ENCODE measurements at regions not wholly inside any gene's neighbourhood (a gene's known extent, or its start where the extent isn't known, plus 50 kb on each side); places are given as distances from the start of the nearest gene placed in this dataset.

- no peaks in the 10 kb centered on the region for H3K79me2 ChIP-seq (ENCODE audit: control insufficient read depth, insufficient read depth, low read length)
- no TSS peak for BruUV-seq (replicated peaks)
- H3K9ac ChIP-seq (replicated peaks; ENCODE audit: extremely low read depth, insufficient read depth, low read length) = no peak overlapping the region
- DNase-seq (ENCODE audit: low read depth, low spot score) = no peak
- H4K20me1 ChIP-seq (replicated peaks; ENCODE audit: control insufficient read depth, extremely low read depth, insufficient read depth, low read length) = no peaks in the 10 kb centered on the region
- intact Hi-C loops (cut with micrococcal nuclease) (loop anchor here (5.0 kb wide), 1 partner anchor 123 kb away; no protein-coding TSS in a partner anchor), dilution Hi-C loops (cut with MboI; ENCODE audit: extremely low pct_ligation_motif_present, low sequenced_read_pairs) (no loop called here)
- ChIA-PET POLR2A (no interaction called here), CTCF (no interaction called here)
- H3K4me3 ChIP-seq (replicated peaks in 1 of 3; ENCODE audit: insufficient read depth in 1 of 3, low read depth in 1 of 3, low read length in 3 of 3) = no peak overlapping the region
- no peak overlapping the region for H3K27ac ChIP-seq (ENCODE audit: insufficient read depth, low read depth, low read length)
- no peak for FAIRE-seq
- no peaks in the 10 kb centered on the region for H3K27me3 ChIP-seq (ENCODE audit: control insufficient read depth in 2 of 2, insufficient read depth in 2 of 2, low read length in 2 of 2)
- no peak overlapping the region for H3K4me2 ChIP-seq (ENCODE audit: insufficient read depth, low read length)
- H3K4me1 ChIP-seq (ENCODE audit: control insufficient read depth, extremely low read depth, insufficient read depth, low read length) = no peaks in the 10 kb centered on the region
- no peaks in the 10 kb centered on the region for H3K9me1 ChIP-seq (replicated peaks; ENCODE audit: control insufficient read depth, extremely low read depth, insufficient read depth, low read length)
- no peak overlapping the region for H2AFZ ChIP-seq (ENCODE audit: low read depth, low read length)
- no peaks in the 10 kb centered on the region for H3K36me3 ChIP-seq (ENCODE audit: control insufficient read depth in 2 of 2, extremely low read depth in 1 of 2, insufficient read depth in 2 of 2, low read length in 2 of 2)
- no peak for TF ChIP-seq CTCF (IDR thresholded peaks at IDR 0.05; ENCODE audit: extremely low read depth in 1 of 2, insufficient read depth in 1 of 2, low read depth in 1 of 2, low read length in 2 of 2)
- TF ChIP-seq POLR2A (IDR thresholded peaks at IDR 0.05; ENCODE audit: low read depth, low read length) = no peak
- TF ChIP-seq JUN (IDR thresholded peaks at IDR 0.05; ENCODE audit: borderline replicate concordance, insufficient read depth, insufficient read length, low read depth) = no peak
- no peaks in the 10 kb centered on the region for H3K9me3 ChIP-seq (replicated peaks; ENCODE audit: control insufficient read depth, insufficient read depth, low read length)
These were observed 917.8 kb upstream of the SLC39A10 start for GRCh38 chr2:194739217-194739616.

- Histone ChIP-seq H3K27ac (ENCODE audit: insufficient read depth, low read depth, low read length) (no peak overlapping the region), H3K79me2 (ENCODE audit: control insufficient read depth, insufficient read depth, low read length) (no peaks in the 10 kb centered on the region), H3K36me3 (ENCODE audit: control insufficient read depth in 2 of 2, extremely low read depth in 1 of 2, insufficient read depth in 2 of 2, low read length in 2 of 2) (no peaks in the 10 kb centered on the region), H2AFZ (ENCODE audit: low read depth, low read length) (no peak overlapping the region), H3K4me3 (replicated peaks in 1 of 3; ENCODE audit: insufficient read depth in 1 of 3, low read depth in 1 of 3, low read length in 3 of 3) (no peak overlapping the region), H3K9me3 (replicated peaks; ENCODE audit: control insufficient read depth, insufficient read depth, low read length) (no peaks in the 10 kb centered on the region), H3K27me3 (ENCODE audit: control insufficient read depth in 2 of 2, insufficient read depth in 2 of 2, low read length in 2 of 2) (no peaks in the 10 kb centered on the region), H4K20me1 (replicated peaks; ENCODE audit: control insufficient read depth, extremely low read depth, insufficient read depth, low read length) (no peaks in the 10 kb centered on the region), H3K4me1 (ENCODE audit: control insufficient read depth, extremely low read depth, insufficient read depth, low read length) (no peaks in the 10 kb centered on the region), H3K9ac (replicated peaks; ENCODE audit: extremely low read depth, insufficient read depth, low read length) (no peak overlapping the region), H3K9me1 (replicated peaks; ENCODE audit: control insufficient read depth, extremely low read depth, insufficient read depth, low read length) (no peaks in the 10 kb centered on the region), H3K4me2 (ENCODE audit: insufficient read depth, low read length) (no peak overlapping the region)
- dilution Hi-C loops (cut with MboI; ENCODE audit: extremely low pct_ligation_motif_present, low sequenced_read_pairs) = no loop called here
- ChIA-PET CTCF (no interaction called here), POLR2A (no interaction called here)
- DNase-seq (ENCODE audit: low read depth, low spot score) (no peak), FAIRE-seq (peak; percentile 59)
- TF ChIP-seq JUN (IDR thresholded peaks at IDR 0.05; ENCODE audit: borderline replicate concordance, insufficient read depth, insufficient read length, low read depth) (peak; percentile 23), GATA2 (IDR thresholded peaks at IDR 0.05; ENCODE audit: insufficient read depth, insufficient read length, low read depth, low read length) (no peak), POLR2AphosphoS5 (IDR thresholded peaks at IDR 0.05; ENCODE audit: insufficient read depth, low read depth, low read length) (no peak)
- intact Hi-C loops (cut with micrococcal nuclease) = loop anchor here (5.0 kb wide), 1 partner anchor 126 kb away; no protein-coding TSS in a partner anchor
- BruUV-seq (replicated peaks) = no TSS peak
These were observed 921.0 kb upstream of the SLC39A10 start for GRCh38 chr2:194735837-194736542.

All from endothelial cell of umbilical vein (primary cell).